ENCODE measurements at regions not wholly inside any gene's neighbourhood (a gene's known extent, or its start where the extent isn't known, plus 50 kb on each side); places are given as distances from the start of the nearest gene placed in this dataset.

GRCh38 chr5:174576042-174576441 is 148.3 kb upstream of the MSX2 start:
- TF ChIP-seq EZH2 (IDR thresholded peaks at IDR 0.05; ENCODE audit: insufficient read depth, poor library complexity, severe bottlenecking) (no peak), EZH2phosphoT487 (IDR thresholded peaks at IDR 0.05; ENCODE audit: insufficient read depth, low read depth) (no peak)
